Endothelial cell of umbilical vein (primary cell): ENCODE measurements at regions not wholly inside any gene's neighbourhood (a gene's known extent, or its start where the extent isn't known, plus 50 kb on each side); places are given as distances from the start of the nearest gene placed in this dataset.
"Not testable (repeated sequence)": the region's sequence is repeated elsewhere in the genome, so short reads cannot be mapped to it uniquely, and the experiment has no call there.

Source experiments
- BruUV-seq: library from RNA; stranded (reverse); fragments of 400-500 nt; replicated peaks from 2 replicates; lab custom pipeline; 2021; lab: Mats Ljungman, UMichigan
- CTCF ChIA-PET: fragments of 300-600, 350-600 bp; sonication (Branson Sonifier 250); formaldehyde crosslinking; loops from one replicate; lab custom pipeline; 2021; ENCODE audit warnings: antibody characterized with exemption, inconsistent platforms; lab: Charles Lee
- POLR2A ChIA-PET: fragments of 300-600, 350-600 bp; sonication (Branson Sonifier 250); formaldehyde crosslinking; loops from one replicate; lab custom pipeline; 2021; ENCODE audit warnings: antibody characterized with exemption, inconsistent platforms; lab: Charles Lee
- DNase-seq: peaks from one replicate; pipeline ENCODE4 v3.0.0-alpha.2; 2011; ENCODE audit warnings: low read depth, low spot score
- FAIRE-seq: peaks from 2 replicates; lab custom pipeline; 2011; peaks lifted over from hg19 to GRCh38; lab: Jason Lieb, UNC
- H2AFZ ChIP-seq: 2 replicates; pipeline ENCODE4 v1.6.0; 2012; ENCODE audit warnings: low read depth, low read length, control low read depth, inconsistent platforms
- H3K27ac ChIP-seq: 2 replicates; pipeline ENCODE4 v1.5.1; 2011; ENCODE audit warnings: low read depth, mild to moderate bottlenecking, control low read depth, low read length, moderate library complexity; ENCODE audit not compliant: insufficient read depth
- H3K27me3 ChIP-seq, 2 experiments: 2 replicates each; pipeline versions ENCODE4 v1.6.0 to v1.6.1; 2011; ENCODE audit warnings: low read length in 2 of 2, mixed read lengths in 1 of 2; ENCODE audit not compliant: control insufficient read depth in 2 of 2, insufficient read depth in 2 of 2
- H3K36me3 ChIP-seq, 2 experiments: 2 replicates in 1 of 2; 3 replicates in 1 of 2; pipeline ENCODE4 v1.5.1; 2011; ENCODE audit warnings: low read length in 2 of 2, mild to moderate bottlenecking in 1 of 2, moderate library complexity in 1 of 2; ENCODE audit not compliant: control insufficient read depth in 2 of 2, insufficient read depth in 2 of 2; ENCODE audit errors: extremely low read depth in 1 of 2
- H3K4me1 ChIP-seq: 3 replicates; pipeline ENCODE4 v1.5.1; 2011; ENCODE audit warnings: mild to moderate bottlenecking, low read length; ENCODE audit not compliant: control insufficient read depth, insufficient read depth; ENCODE audit errors: extremely low read depth
- H3K4me2 ChIP-seq: 2 replicates; pipeline ENCODE4 v1.6.1; 2011; ENCODE audit warnings: low read length, control low read depth, mixed read lengths; ENCODE audit not compliant: insufficient read depth
- H3K4me3 ChIP-seq, 3 experiments: fragments of 200-600 bp in 1 of 3; sonication (generic), shearing (Covaris generic) in 1 of 3; replicated peaks in 1 of 3; 2 replicates each; pipeline ENCODE4 v1.5.1; 2011 to 2016; ENCODE audit warnings: control low read depth in 3 of 3, low read length in 3 of 3, mild to moderate bottlenecking in 2 of 3, inconsistent platforms in 1 of 3, low read depth in 1 of 3, moderate library complexity in 1 of 3; ENCODE audit not compliant: insufficient read depth in 1 of 3
- H3K79me2 ChIP-seq: 2 replicates; pipeline ENCODE4 v1.6.0; 2012; ENCODE audit warnings: low read length, inconsistent platforms; ENCODE audit not compliant: control insufficient read depth, insufficient read depth
- H3K9ac ChIP-seq: replicated peaks from 2 replicates; pipeline ENCODE3; 2011; ENCODE audit warnings: low read length, control low read depth; ENCODE audit not compliant: insufficient read depth; ENCODE audit errors: extremely low read depth
- H3K9me1 ChIP-seq: replicated peaks from 3 replicates; pipeline ENCODE4 v1.6.0; 2011; ENCODE audit warnings: mild to moderate bottlenecking, low read length; ENCODE audit not compliant: control insufficient read depth, insufficient read depth; ENCODE audit errors: extremely low read depth
- H3K9me3 ChIP-seq: replicated peaks from 2 replicates; pipeline ENCODE4 v1.5.1; 2012; ENCODE audit warnings: low read length, inconsistent platforms; ENCODE audit not compliant: control insufficient read depth, insufficient read depth
- H4K20me1 ChIP-seq: replicated peaks from 2 replicates; pipeline ENCODE3; 2011; ENCODE audit warnings: mild to moderate bottlenecking, low read length; ENCODE audit not compliant: control insufficient read depth, insufficient read depth; ENCODE audit errors: extremely low read depth
- dilution Hi-C: fragments of 300-500 bp; cut with MboI; formaldehyde crosslinking; loops from one replicate; pipeline ENCODE4 v1.15.0; 2019; ENCODE audit warnings: low sequenced_read_pairs; ENCODE audit not compliant: extremely low pct_ligation_motif_present
- intact Hi-C: fragments of 100-400 bp; cut with micrococcal nuclease; formaldehyde crosslinking; loops from one replicate; pipeline ENCODE4 v1.10.0; 2022

- H3K4me2 ChIP-seq, H3K27ac ChIP-seq, FAIRE-seq, DNase-seq, dilution Hi-C loops, H3K79me2 ChIP-seq, H3K36me3 ChIP-seq, H3K27me3 ChIP-seq, intact Hi-C loops, POLR2A ChIA-PET, H2AFZ ChIP-seq, H3K9me3 ChIP-seq, H3K4me1 ChIP-seq, H4K20me1 ChIP-seq, BruUV-seq, H3K4me3 ChIP-seq, H3K9ac ChIP-seq, CTCF ChIA-PET, H3K9me1 ChIP-seq: not testable (repeated sequence)
Measured at GRCh38 chr6:26795474-26796307, 136.1 kb upstream of the ZNF322 start.

GRCh38 chr6:26799903-26800633 lies 140.5 kb upstream of the ZNF322 start:
- H2AFZ ChIP-seq, POLR2A ChIA-PET, H3K9ac ChIP-seq, H3K4me1 ChIP-seq, H3K27me3 ChIP-seq, dilution Hi-C loops, CTCF ChIA-PET, H3K9me3 ChIP-seq, H3K79me2 ChIP-seq, H3K27ac ChIP-seq, DNase-seq, BruUV-seq, H3K4me3 ChIP-seq, H3K4me2 ChIP-seq, H3K9me1 ChIP-seq, H3K36me3 ChIP-seq, intact Hi-C loops, FAIRE-seq, H4K20me1 ChIP-seq: not testable (repeated sequence)

- H3K9me1 ChIP-seq, intact Hi-C loops, CTCF ChIA-PET, H2AFZ ChIP-seq, H3K4me1 ChIP-seq, DNase-seq, H3K4me3 ChIP-seq, dilution Hi-C loops, H3K27me3 ChIP-seq, H3K4me2 ChIP-seq, H3K79me2 ChIP-seq, BruUV-seq, H4K20me1 ChIP-seq, H3K9ac ChIP-seq, POLR2A ChIA-PET, H3K9me3 ChIP-seq, H3K36me3 ChIP-seq, FAIRE-seq, H3K27ac ChIP-seq: not testable (repeated sequence)
Measured at GRCh38 chr6:26803762-26804161, 144.2 kb upstream of the ZNF322 start.

- H3K9me3 ChIP-seq, H3K27me3 ChIP-seq, H3K9ac ChIP-seq, H2AFZ ChIP-seq, FAIRE-seq, H3K27ac ChIP-seq, H4K20me1 ChIP-seq, CTCF ChIA-PET, BruUV-seq, H3K36me3 ChIP-seq, DNase-seq, H3K79me2 ChIP-seq, H3K4me1 ChIP-seq, dilution Hi-C loops, H3K4me2 ChIP-seq, H3K4me3 ChIP-seq, POLR2A ChIA-PET, H3K9me1 ChIP-seq, intact Hi-C loops: not testable (repeated sequence)
Measured at GRCh38 chr6:26811486-26812116, 152.1 kb upstream of the ZNF322 start.
